Glutamatergic neuron (in vitro differentiated cells): ENCODE measurements at regions not wholly inside any gene's neighbourhood (a gene's known extent, or its start where the extent isn't known, plus 50 kb on each side); places are given as distances from the start of the nearest gene placed in this dataset.
A peak's percentile ranks its signal among the peaks of the same experiment; 100 is the strongest.

ENCODE experiments used
- DNase-seq: peaks from one replicate; pipeline ENCODE4 v3.0.0; 2022
- H3K27ac Mint-ChIP-seq: one replicate; pipeline ENCODE4 v1.8.0; 2020; ENCODE audit warnings: mild to moderate bottlenecking, mixed read lengths, inconsistent platforms; ENCODE audit not compliant: unreplicated experiment
- H3K27me3 Mint-ChIP-seq: one replicate; pipeline ENCODE4 v1.8.0; 2020; ENCODE audit warnings: mild to moderate bottlenecking, moderate library complexity, mixed read lengths, inconsistent platforms; ENCODE audit not compliant: unreplicated experiment
- H3K36me3 Mint-ChIP-seq: one replicate; pipeline ENCODE4 v1.8.0; 2020; ENCODE audit warnings: mild to moderate bottlenecking, mixed read lengths, inconsistent platforms; ENCODE audit not compliant: unreplicated experiment
- H3K4me1 Mint-ChIP-seq: one replicate; pipeline ENCODE4 v1.8.0; 2020; ENCODE audit warnings: mild to moderate bottlenecking, low read depth, mixed read lengths, inconsistent platforms; ENCODE audit not compliant: unreplicated experiment
- H3K4me3 Mint-ChIP-seq: one replicate; pipeline ENCODE4 v1.8.0; 2020; ENCODE audit warnings: mild to moderate bottlenecking, mixed read lengths, inconsistent platforms; ENCODE audit not compliant: unreplicated experiment
- H3K9me3 Mint-ChIP-seq: one replicate; pipeline ENCODE4 v1.8.0; 2020; ENCODE audit warnings: mild to moderate bottlenecking, moderate library complexity, mixed read lengths, inconsistent platforms; ENCODE audit not compliant: unreplicated experiment
- CTCF ChIP-seq: fragments of 200-600 bp; sonication (generic); IDR thresholded peaks from one replicate; pipeline ENCODE4 v1.5.0; 2021; ENCODE audit not compliant: partially characterized antibody, unreplicated experiment

- Mint-ChIP-seq H3K27me3 (no peaks in the 10 kb centered on the region), H3K4me3 (no peak overlapping the region), H3K27ac (no peak overlapping the region), H3K36me3 (no peaks in the 10 kb centered on the region), H3K9me3 (no peaks in the 10 kb centered on the region), H3K4me1 (no peaks in the 10 kb centered on the region)
- no peak for TF ChIP-seq CTCF
- DNase-seq, result no peak
Observed at GRCh38 chr9:3730511-3730922, 204.7 kb upstream of the RFX3 start.

GRCh38 chr9:3721096-3721495 is 195.3 kb upstream of the RFX3 start:
- Mint-ChIP-seq H3K36me3 (no peaks in the 10 kb centered on the region), H3K9me3 (no peaks in the 10 kb centered on the region), H3K4me3 (no peak overlapping the region), H3K27me3 (no peaks in the 10 kb centered on the region), H3K27ac (peak overlapping the region; percentile 1), H3K4me1 (peaks cover 5% of the 10 kb centered on the region)
- DNase-seq, result no peak
- no peak for TF ChIP-seq CTCF

GRCh38 chr9:3719286-3719685 is 193.5 kb upstream of the RFX3 start:
- H3K4me3 Mint-ChIP-seq, result no peak overlapping the region
- TF ChIP-seq CTCF, result no peak
- no peaks in the 10 kb centered on the region for H3K27me3 Mint-ChIP-seq
- no peak for DNase-seq
- no peak overlapping the region for H3K27ac Mint-ChIP-seq
- no peaks in the 10 kb centered on the region for H3K36me3 Mint-ChIP-seq
- no peaks in the 10 kb centered on the region for H3K9me3 Mint-ChIP-seq
- peaks cover 5% of the 10 kb centered on the region for H3K4me1 Mint-ChIP-seq

GRCh38 chr9:3716415-3716814 is 190.6 kb upstream of the RFX3 start:
- no peak overlapping the region for H3K27ac Mint-ChIP-seq
- DNase-seq, result no peak
- peaks cover 1% of the 10 kb centered on the region for H3K9me3 Mint-ChIP-seq
- TF ChIP-seq CTCF, result no peak
- no peaks in the 10 kb centered on the region for H3K36me3 Mint-ChIP-seq
- H3K4me1 Mint-ChIP-seq, result peaks cover 5% of the 10 kb centered on the region
- H3K4me3 Mint-ChIP-seq, result no peak overlapping the region
- no peaks in the 10 kb centered on the region for H3K27me3 Mint-ChIP-seq

- no peak for TF ChIP-seq CTCF
- H3K27me3 Mint-ChIP-seq, result no peaks in the 10 kb centered on the region
- DNase-seq, result no peak
- H3K4me3 Mint-ChIP-seq, result no peak overlapping the region
- no peak overlapping the region for H3K27ac Mint-ChIP-seq
- H3K9me3 Mint-ChIP-seq, result peaks cover 4% of the 10 kb centered on the region
- H3K36me3 Mint-ChIP-seq, result no peaks in the 10 kb centered on the region
- no peaks in the 10 kb centered on the region for H3K4me1 Mint-ChIP-seq
Observed at GRCh38 chr9:3708751-3709150, 182.9 kb upstream of the RFX3 start.
